SU-DHL-6 (cell line): ENCODE measurements at regions not wholly inside any gene's neighbourhood (a gene's known extent, or its start where the extent isn't known, plus 50 kb on each side); places are given as distances from the start of the nearest gene placed in this dataset.

Source experiments
- EZH2phosphoT487 ChIP-seq: fragments of 200-600 bp; sonication (generic), shearing (Covaris generic); conservative IDR thresholded peaks from 2 replicates; pipeline ENCODE4 v1.6.1; 2018; ENCODE audit warnings: mild to moderate bottlenecking, antibody characterized with exemption, low read length, moderate library complexity, mixed read lengths
- TF ChIP-seq, protein P1 (sequence below): fragments of 200-600 bp; sonication (generic); IDR thresholded peaks from one replicate; pipeline ENCODE4 v1.5.1; 2017; ENCODE audit warnings: antibody characterized with exemption, mild to moderate bottlenecking, low read length, moderate library complexity; ENCODE audit not compliant: insufficient read depth, poor library complexity, severe bottlenecking

DNA sequence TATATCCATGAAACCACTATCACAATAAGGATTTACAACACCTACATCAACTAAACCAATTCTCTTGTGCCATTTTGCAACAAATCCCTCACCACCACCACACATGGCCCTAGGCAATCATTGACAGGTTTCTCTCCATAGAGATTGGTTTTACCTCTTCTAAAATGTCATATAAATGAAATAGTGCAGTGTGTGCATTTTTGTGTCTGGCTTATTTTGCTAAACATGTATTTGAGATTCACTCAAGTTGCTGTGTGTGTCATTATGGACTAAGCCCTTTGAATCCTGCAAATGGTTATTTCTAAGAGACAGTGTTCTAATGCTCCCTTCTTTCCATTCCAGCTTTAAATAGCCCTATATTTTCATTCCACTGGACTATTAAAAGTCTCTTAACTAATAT, 179.7 kb upstream of the LRRC7 start:
- TF ChIP-seq, protein P1, sequence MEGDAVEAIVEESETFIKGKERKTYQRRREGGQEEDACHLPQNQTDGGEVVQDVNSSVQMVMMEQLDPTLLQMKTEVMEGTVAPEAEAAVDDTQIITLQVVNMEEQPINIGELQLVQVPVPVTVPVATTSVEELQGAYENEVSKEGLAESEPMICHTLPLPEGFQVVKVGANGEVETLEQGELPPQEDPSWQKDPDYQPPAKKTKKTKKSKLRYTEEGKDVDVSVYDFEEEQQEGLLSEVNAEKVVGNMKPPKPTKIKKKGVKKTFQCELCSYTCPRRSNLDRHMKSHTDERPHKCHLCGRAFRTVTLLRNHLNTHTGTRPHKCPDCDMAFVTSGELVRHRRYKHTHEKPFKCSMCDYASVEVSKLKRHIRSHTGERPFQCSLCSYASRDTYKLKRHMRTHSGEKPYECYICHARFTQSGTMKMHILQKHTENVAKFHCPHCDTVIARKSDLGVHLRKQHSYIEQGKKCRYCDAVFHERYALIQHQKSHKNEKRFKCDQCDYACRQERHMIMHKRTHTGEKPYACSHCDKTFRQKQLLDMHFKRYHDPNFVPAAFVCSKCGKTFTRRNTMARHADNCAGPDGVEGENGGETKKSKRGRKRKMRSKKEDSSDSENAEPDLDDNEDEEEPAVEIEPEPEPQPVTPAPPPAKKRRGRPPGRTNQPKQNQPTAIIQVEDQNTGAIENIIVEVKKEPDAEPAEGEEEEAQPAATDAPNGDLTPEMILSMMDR: no peak
- TF ChIP-seq EZH2phosphoT487: no peak
